ENCODE measurements at regions not wholly inside any gene's neighbourhood (a gene's known extent, or its start where the extent isn't known, plus 50 kb on each side); places are given as distances from the start of the nearest gene placed in this dataset.

GRCh38 chr9:11755951-11756350 is 937.2 kb upstream of the TYRP1 start:
- DNase-seq: no peak

DNA sequence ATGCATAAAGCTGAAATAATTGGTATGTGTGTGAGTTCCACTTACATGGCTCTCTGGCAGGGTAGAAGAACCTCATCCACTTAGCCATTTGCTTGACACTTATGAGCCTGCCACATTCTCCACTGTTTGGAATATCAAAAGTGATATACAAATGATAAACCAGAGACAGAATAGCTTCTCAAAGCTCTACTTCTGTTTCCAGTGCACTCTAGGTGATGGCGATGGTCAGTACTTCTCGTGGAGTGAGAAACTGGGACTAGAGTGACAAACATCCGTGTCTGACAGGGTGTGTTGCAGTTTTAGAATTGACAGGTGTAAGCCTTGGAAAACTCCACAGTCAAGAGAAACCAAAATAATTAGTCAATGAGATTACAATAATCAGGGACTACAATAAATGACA is 935.8 kb upstream of the TYRP1 start:
- DNase-seq: no peak

GRCh38 chr9:11758016-11758415 is 935.2 kb upstream of the TYRP1 start:
- DNase-seq: no peak

DNA sequence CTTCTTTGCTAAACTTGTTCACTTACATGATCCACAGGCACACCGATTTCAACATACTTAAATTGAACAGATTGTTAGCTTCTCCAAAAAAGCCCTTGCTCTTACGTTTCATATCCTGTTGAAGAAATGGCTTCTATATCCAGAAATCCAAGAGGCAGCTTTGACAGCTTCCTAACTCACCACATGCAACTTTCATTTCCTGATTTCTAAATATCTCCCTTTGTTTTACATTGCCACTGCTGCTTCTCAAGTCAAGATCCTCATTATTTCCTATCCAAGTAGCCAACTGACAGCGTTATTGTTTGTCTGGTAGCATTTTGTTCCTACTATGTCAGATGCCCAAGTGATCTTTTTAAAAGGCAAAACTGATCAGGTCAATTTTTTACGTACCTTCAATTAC is 913.2 kb upstream of the TYRP1 start:
- no peak for DNase-seq

- DNase-seq: no peak
Observed at GRCh38 chr9:11792870-11793269, 900.3 kb upstream of the TYRP1 start.

GRCh38 chr9:11794984-11795383 is 898.2 kb upstream of the TYRP1 start:
- DNase-seq: no peak

- no peak for DNase-seq
Observed at GRCh38 chr9:11805969-11806368, 887.2 kb upstream of the TYRP1 start.

DNA sequence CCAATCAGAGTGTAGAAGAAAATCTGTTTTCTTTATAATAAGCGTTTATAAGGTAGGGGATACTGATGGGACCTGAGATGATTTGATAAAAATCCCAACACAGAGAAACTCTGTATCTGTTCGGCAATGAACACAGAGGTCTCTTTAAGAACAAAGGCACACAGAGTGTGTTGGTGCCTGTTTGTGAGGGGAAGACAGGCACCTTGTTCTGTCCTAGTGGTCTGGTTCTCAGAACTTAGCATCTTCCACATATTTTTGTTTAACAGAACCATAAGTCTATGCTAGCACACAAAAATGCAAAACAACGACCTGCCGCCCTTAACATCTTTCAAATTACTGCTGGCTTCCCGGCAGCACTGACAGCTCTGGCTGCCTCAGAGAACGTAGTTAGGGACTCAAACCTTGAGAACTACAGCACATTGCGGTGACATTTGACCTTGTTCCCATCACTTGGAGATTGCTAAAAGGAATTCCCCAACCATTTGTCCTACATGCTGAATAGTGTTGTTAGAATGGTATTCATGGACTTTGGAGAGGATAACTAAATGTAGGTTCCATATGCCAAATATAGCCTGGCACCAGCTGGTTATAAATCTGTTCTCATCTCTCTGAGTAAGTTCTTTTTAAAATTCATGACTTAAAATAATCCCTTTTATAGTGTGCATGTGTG is 871.7 kb upstream of the TYRP1 start:
- no peak for DNase-seq

DNA sequence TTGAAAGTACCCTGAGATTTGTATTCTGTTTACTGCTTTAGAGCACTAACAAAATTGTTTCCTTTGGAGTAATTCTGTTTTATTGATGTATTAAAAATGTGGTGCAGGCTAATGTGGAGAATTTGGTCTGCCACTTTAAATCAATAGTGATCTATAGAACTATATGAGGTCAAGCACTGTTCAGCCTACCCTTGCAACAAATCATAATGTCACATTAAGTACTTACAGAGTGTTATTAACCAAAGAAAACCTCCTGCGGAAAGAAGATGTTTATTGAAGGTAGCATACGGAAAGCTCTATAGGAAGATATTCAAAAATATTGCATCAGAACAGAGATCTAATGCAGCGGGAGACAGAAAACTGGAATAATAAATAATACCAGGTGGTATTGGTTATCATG is 865.0 kb upstream of the TYRP1 start:
- no peak for DNase-seq

- DNase-seq: no peak
Observed at GRCh38 chr9:11833056-11833455, 860.1 kb upstream of the TYRP1 start.

GRCh38 chr9:11868795-11869194 is 824.4 kb upstream of the TYRP1 start:
- DNase-seq: no peak

- DNase-seq: no peak
Observed at GRCh38 chr9:11871852-11872251, 821.3 kb upstream of the TYRP1 start.

- no peak for DNase-seq
Observed at GRCh38 chr9:11872471-11872870, 820.7 kb upstream of the TYRP1 start.

DNA sequence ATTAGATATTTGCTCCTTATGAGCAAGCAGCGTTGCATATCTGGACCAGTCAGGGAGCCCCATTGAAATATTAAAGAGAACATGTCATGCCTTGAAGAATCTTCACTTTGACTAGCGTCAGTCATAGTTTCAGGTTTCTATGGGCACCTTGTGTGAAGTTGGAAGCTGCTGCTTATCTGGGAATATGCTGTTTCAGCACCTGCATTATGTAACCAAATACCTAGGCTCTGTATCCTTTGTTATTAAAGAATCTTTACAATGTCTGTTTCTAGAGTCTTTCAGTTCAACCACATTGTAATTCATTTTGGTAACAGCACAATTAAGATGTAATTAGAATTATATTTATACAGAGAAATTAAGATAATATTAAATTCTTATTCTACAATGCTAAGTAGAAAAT is 818.8 kb upstream of the TYRP1 start:
- DNase-seq: no peak

DNA sequence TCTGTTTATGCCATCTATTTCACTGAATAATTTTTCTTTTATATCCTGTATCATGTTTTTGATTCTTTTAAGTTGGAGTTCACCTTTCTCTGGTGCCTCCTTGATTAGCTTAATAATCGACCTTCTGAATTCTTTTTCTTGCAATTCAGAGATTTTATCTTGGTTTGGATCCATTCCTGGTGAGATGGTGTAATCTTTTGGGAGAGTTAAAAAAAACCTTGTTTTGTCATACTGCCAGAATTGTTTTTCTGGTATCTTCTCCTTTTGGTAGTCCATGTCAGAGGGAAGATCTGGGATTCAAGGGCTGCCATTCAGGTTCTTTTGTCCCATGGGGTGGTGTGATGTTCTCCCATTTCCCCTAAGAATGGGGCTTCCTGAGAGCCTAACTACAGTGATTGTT is 800.8 kb upstream of the TYRP1 start:
- no peak for DNase-seq

GRCh38 chr9:11893331-11893730 is 799.9 kb upstream of the TYRP1 start:
- DNase-seq: no peak

GRCh38 chr9:11894136-11894535 is 799.0 kb upstream of the TYRP1 start:
- no peak for DNase-seq

- DNase-seq: no peak
Observed at GRCh38 chr9:11902610-11903009, 790.6 kb upstream of the TYRP1 start.

GRCh38 chr9:11915699-11916098 is 777.5 kb upstream of the TYRP1 start:
- no peak for DNase-seq

DNA sequence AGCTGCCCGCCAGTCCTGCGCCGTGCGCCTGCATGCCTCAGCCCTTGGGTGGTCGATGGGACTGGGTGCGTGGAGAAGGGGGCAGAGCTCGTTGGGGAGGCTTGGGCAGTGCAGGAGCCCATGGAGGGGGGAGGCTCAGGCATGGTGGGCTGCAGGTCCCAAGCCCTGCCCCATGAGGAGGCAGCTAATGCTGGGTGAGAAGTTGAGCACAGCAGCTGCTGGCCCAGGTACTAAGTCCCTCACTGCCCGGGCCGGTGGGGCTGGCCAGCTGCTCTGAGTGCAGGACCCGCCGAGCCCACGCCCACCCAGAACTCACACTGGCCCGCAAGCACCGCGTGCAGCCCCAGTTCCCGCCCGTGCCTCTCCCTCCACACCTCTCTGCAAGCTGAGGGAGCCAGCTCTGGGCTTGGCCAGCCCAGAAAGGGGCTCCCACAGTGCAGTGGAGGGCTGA is 764.3 kb upstream of the TYRP1 start:
- no peak for DNase-seq

DNA sequence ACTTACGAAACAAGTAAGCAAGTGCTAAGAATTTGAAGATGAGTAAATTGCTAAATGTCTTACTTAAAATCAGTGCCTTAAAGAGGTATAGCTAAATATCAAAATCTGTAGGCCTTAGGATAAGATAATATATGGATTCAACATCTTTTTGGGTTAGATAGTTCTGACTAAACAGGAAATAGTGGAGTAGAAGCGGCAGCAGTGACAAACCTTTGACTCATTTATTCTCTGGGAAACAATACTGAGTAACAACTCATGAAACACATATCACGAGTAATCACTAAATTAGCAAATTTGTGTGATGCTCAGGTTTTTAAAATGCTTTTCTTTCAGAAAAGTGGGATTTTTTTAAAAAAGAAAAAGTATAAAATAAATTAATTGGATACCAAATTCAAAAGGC is 762.1 kb upstream of the TYRP1 start:
- DNase-seq: no peak

DNA sequence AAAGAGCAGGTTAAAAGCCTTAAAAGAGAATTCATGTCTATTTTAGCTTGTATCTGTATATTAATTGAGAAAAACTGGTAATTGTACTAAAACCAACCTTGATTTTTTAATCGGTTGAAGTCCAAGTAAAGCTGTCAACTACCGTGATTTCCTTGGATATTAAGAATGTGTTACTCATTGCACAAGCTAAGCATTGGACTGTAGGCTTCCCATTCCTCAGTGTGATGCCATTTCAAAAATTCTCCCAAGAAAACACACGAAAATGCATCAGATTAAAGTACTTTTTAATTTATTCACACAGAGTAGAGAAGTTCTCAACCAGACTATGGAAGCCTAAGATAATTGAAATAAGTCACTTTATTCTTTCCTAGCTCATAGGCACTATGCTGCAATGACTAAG is 761.4 kb upstream of the TYRP1 start:
- DNase-seq: no peak

DNA sequence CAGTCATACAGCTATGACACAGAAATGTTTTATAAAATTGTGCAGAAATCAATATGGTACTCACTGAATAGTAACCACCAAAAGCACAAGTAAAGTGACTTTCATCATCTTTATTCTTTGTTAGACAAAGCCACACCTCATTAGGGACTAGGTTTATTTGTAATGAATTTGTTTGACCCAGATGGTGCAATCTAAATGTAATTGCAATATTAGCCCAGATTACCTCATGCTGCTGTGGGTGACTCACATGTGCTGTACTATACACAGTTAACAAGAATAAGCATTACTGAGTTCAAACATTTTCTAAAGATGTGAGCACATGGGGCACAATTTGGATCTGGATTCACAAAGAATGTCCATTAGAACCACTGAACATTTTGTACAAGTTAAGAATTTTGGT is 759.3 kb upstream of the TYRP1 start:
- no peak for DNase-seq

- DNase-seq: no peak
Observed at GRCh38 chr9:11946531-11946930, 746.7 kb upstream of the TYRP1 start.

DNA sequence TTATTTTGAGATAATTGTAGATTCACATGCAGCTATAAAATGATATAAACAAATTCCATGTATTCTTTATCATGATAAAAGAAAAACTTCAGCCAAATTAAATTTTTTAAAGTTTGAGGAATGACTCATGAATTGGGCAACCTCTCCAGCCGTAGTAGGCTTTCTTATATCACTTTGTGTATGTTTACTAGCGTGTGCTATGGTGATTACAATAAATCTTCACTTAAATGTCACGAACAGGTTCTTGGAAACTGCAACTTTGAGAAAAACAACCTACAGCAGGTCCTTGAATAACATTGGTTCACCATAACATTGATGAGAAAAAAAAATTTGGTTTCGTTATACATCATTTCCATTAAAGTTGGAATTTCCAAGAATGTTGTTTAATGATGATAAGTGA is 730.9 kb upstream of the TYRP1 start:
- no peak for DNase-seq

DNA sequence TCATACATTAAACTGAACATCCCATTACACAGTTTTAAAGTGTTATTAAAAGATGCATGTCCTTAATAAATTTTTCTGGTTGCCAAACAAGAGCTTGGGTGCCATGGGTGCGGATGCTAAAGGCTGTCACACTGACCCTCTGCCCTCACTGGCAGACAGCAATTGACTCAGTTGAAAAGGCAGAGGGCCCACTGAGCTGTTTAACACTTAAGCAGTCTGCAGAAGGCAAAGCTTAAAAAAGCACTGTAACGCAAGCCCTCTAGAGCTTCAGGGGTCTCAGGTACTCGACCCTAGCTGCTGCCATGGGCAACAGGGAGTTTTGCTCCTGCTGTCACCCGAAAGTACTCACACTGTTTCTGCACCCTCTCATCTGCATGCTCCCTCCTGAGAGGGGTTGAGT is 726.4 kb upstream of the TYRP1 start:
- DNase-seq: no peak
